Lower lobe of right lung (tissue), 2 donors: ENCODE measurements at regions not wholly inside any gene's neighbourhood (a gene's known extent, or its start where the extent isn't known, plus 50 kb on each side); places are given as distances from the start of the nearest gene placed in this dataset.

Experiments
- ATAC-seq, 2 donors: fragments of 200-7000 bp; cut with Tn5 transposase; one replicate each; pipeline ENCODE4 v1.9.1; 2020 to 2022; ENCODE audit warnings: mild to moderate bottlenecking in 2 of 2, moderate library complexity in 2 of 2
- DNase-seq: peaks from one replicate; pipeline ENCODE4 v3.0.0-alpha.2; 2020
- H3K27ac ChIP-seq: fragments of 200-600 bp; one replicate; pipeline ENCODE4 v1.8.0; 2022
- H3K27me3 ChIP-seq: fragments of 200-600 bp; one replicate; pipeline ENCODE4 v1.8.0; 2022; ENCODE audit warnings: low read depth
- H3K36me3 ChIP-seq: fragments of 200-600 bp; one replicate; pipeline ENCODE4 v1.8.0; 2022; ENCODE audit warnings: mild to moderate bottlenecking
- H3K4me1 ChIP-seq: fragments of 200-600 bp; one replicate; pipeline ENCODE4 v1.8.0; 2022
- H3K4me3 ChIP-seq: fragments of 200-600 bp; one replicate; pipeline ENCODE4 v1.8.0; 2022; ENCODE audit warnings: mild to moderate bottlenecking
- H3K9me3 ChIP-seq: fragments of 200-600 bp; one replicate; pipeline ENCODE4 v1.8.0; 2022
- intact Hi-C: fragments of 100-400 bp; cut with DNase I; formaldehyde crosslinking; loops from one replicate; pipeline ENCODE4 v1.11.0; 2022
- TF ChIP-seq, protein P1 (sequence below): fragments of 200-600 bp; IDR thresholded peaks from one replicate; pipeline ENCODE4 v1.8.0; 2022; ENCODE audit warnings: antibody characterized with exemption, mild to moderate bottlenecking
- donor health status: DM: no; HTN: yes; CAD: no; lungs with severe emphysema.

DNA sequence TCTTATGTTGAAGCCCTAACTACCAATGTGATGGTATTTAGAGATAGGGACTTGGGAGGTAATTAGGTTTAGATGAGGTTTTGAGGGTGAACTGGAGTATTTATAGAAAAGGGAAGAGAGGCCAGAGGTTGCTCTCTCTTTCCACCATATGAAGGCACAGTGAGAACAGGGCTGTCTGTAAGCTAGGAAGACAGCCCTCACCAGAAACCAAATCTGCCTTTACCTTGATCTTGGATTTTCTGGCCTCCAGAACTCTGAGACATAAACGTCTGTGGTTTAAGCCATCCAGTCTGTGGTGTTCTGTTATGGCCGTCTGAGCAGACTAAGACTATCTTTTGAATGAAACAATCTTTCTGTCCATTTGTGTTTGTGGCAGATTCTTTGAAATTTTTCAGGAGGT, 223.7 kb downstream of the PDHA2 start:
- ATAC-seq, result no peak
- Histone ChIP-seq H3K4me1 (no peaks in the 10 kb centered on the region), H3K9me3 (no peaks in the 10 kb centered on the region), H3K4me3 (no peak overlapping the region), H3K36me3 (no peaks in the 10 kb centered on the region), H3K27ac (no peak overlapping the region), H3K27me3 (no peaks in the 10 kb centered on the region)
- DNase-seq, result no peak
- TF ChIP-seq, protein P1, sequence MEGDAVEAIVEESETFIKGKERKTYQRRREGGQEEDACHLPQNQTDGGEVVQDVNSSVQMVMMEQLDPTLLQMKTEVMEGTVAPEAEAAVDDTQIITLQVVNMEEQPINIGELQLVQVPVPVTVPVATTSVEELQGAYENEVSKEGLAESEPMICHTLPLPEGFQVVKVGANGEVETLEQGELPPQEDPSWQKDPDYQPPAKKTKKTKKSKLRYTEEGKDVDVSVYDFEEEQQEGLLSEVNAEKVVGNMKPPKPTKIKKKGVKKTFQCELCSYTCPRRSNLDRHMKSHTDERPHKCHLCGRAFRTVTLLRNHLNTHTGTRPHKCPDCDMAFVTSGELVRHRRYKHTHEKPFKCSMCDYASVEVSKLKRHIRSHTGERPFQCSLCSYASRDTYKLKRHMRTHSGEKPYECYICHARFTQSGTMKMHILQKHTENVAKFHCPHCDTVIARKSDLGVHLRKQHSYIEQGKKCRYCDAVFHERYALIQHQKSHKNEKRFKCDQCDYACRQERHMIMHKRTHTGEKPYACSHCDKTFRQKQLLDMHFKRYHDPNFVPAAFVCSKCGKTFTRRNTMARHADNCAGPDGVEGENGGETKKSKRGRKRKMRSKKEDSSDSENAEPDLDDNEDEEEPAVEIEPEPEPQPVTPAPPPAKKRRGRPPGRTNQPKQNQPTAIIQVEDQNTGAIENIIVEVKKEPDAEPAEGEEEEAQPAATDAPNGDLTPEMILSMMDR, result no peak
- intact Hi-C loops, result no loop called here

DNA sequence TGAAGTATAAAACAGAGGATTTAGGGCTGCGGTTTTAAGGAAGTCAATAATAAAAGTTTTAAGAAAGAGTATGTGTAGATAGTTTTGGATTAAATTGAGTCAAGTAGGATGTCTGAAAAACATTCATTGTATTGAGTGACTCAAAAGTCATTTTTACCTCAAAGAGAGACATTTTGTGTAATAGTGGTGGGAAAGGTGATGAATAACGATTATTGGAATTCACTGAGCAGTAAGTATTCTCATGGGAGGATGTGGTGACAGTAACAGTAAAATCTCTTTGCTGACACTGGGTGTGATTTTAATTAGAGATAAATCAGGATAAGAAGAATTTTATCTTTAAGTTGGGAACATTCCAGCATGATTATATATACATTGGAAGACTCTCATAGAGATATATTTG, 233.6 kb downstream of the PDHA2 start:
- Histone ChIP-seq H3K27ac (no peak overlapping the region), H3K9me3 (no peaks in the 10 kb centered on the region), H3K4me1 (no peaks in the 10 kb centered on the region), H3K4me3 (no peak overlapping the region), H3K36me3 (no peaks in the 10 kb centered on the region), H3K27me3 (no peaks in the 10 kb centered on the region)
- TF ChIP-seq, protein P1, result no peak
- ATAC-seq (no peak), DNase-seq (no peak)
- intact Hi-C loops, result no loop called here

DNA sequence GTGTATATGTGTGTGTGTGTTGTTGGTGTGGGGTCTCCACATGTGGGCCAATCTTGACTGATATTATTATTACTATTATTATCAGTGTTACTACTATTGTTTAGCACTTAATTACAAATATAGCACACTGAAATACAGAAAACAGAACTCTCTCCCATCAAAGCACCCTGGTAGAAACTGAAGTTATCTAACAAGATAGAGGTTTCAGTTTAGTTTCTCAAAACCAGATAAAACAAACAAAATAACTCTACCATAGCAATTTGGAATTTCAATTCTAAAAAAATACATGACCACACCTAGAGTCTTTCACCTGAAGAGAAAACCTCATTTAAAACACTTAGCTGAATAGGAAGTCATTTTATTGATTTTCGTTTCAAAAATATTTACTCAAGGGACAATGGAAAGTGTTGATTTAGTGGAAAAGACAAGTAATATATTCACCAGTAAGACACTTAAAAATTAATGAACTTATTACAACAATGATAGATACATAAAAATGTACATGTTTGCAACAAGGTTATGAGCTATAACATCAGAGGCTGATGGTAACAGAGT, 252.3 kb downstream of the PDHA2 start:
- Histone ChIP-seq H3K9me3 (peaks cover 4% of the 10 kb centered on the region), H3K4me1 (no peaks in the 10 kb centered on the region), H3K27ac (no peak overlapping the region), H3K4me3 (no peak overlapping the region), H3K27me3 (no peaks in the 10 kb centered on the region), H3K36me3 (no peaks in the 10 kb centered on the region)
- DNase-seq (no peak), ATAC-seq (no peak)
- TF ChIP-seq, protein P1, result no peak
- intact Hi-C loops, result no loop called here

DNA sequence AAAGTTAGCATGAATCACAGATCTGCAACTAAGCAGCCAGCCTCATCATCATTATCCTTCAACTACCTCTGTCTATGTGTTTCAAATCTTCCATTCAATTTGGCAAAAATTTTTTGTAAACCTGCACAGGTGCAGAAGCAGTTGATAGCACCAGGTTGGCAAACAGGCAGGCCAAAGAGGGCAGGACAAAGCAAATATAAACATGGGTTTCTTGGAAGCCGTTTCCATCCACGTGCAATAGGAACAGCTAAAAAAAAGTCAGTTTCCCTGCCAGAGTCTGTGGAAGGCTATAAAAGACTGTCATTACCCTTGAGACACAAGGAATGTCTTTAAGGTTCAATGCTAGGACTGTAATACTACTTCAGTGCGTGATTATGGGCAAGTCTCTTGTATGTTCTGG, 253.2 kb downstream of the PDHA2 start:
- no peaks in the 10 kb centered on the region for H3K27me3 ChIP-seq
- no peak for ATAC-seq
- no peak overlapping the region for H3K4me3 ChIP-seq
- TF ChIP-seq, protein P1, result no peak
- intact Hi-C loops, result no loop called here
- no peak for DNase-seq
- no peak overlapping the region for H3K27ac ChIP-seq
- H3K9me3 ChIP-seq, result peaks cover 4% of the 10 kb centered on the region
- H3K4me1 ChIP-seq, result no peaks in the 10 kb centered on the region
- H3K36me3 ChIP-seq, result no peaks in the 10 kb centered on the region

DNA sequence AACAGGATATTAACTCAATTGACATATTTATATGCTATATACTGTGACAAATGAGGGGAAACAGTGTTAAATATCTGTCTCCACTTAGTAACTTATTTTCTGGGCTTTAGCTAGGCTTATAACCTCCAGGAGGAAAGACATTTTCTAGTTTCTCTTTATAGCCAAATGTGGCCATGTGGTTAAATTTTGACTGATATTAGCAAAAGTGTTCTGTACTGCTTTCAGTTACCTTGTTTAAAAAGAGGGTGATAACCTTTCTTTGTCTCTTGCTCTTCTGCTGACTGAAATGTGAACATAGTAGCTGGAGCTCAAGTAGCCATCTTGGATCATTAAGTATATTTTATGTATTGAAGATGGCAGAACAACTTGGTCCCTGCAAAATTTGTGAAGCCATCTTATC, 253.7 kb downstream of the PDHA2 start:
- Histone ChIP-seq H3K36me3 (no peaks in the 10 kb centered on the region), H3K27me3 (no peaks in the 10 kb centered on the region), H3K4me3 (no peak overlapping the region), H3K9me3 (peaks cover 4% of the 10 kb centered on the region), H3K4me1 (no peaks in the 10 kb centered on the region), H3K27ac (no peak overlapping the region)
- TF ChIP-seq, protein P1, result no peak
- intact Hi-C loops, result no loop called here
- ATAC-seq, result no peak
- no peak for DNase-seq

DNA sequence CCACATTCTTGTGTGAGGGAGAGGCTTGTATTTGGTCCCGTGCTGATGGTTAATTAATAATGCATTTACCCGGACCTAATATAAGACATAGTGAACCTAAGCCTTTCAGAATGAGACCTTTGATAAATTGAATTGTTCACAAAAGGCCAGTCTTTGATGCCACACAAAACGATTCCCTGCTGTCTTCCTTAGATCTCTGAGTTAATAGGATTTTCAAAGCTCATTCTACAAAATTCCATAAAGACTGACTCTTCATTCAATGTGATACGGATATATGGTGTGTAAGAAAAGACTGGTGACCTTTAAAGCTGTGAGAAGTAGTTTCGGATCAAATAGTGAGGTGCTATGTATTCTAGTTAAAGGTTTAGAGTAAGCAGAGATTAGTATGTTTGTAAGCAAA, 254.3 kb downstream of the PDHA2 start:
- no peaks in the 10 kb centered on the region for H3K36me3 ChIP-seq
- DNase-seq, result no peak
- peaks cover 4% of the 10 kb centered on the region for H3K9me3 ChIP-seq
- H3K4me3 ChIP-seq, result no peak overlapping the region
- intact Hi-C loops, result no loop called here
- TF ChIP-seq, protein P1, result no peak
- no peaks in the 10 kb centered on the region for H3K27me3 ChIP-seq
- H3K4me1 ChIP-seq, result no peaks in the 10 kb centered on the region
- no peak for ATAC-seq
- H3K27ac ChIP-seq, result no peak overlapping the region
